SK-N-SH treated with all-trans-retinoic acid at 6 μM for 48 hours (cell line): ENCODE measurements at regions not wholly inside any gene's neighbourhood (a gene's known extent, or its start where the extent isn't known, plus 50 kb on each side); places are given as distances from the start of the nearest gene placed in this dataset.

Experiments used
- CREB5 ChIP-seq: fragments of 250-450 bp; sonication (Bioruptor Pico); IDR thresholded peaks from 2 replicates; pipeline ENCODE4 v1.5.1; 2020; ENCODE audit warnings: low read depth, mild to moderate bottlenecking, moderate library complexity
- PPARA ChIP-seq: fragments of 250-450 bp; sonication (Bioruptor Pico); IDR thresholded peaks from 2 replicates; pipeline ENCODE4 v1.5.0; 2020; ENCODE audit warnings: mild to moderate bottlenecking, borderline replicate concordance
- RARB ChIP-seq: fragments of 250-450 bp; sonication (Bioruptor Pico); IDR thresholded peaks from 2 replicates; pipeline ENCODE4 v1.8.0; 2021; ENCODE audit warnings: mild to moderate bottlenecking, moderate library complexity
- TOX ChIP-seq: fragments of 250-450 bp; sonication (Bioruptor Pico); IDR thresholded peaks from 2 replicates; pipeline ENCODE4 v1.8.0; 2021; ENCODE audit warnings: mild to moderate bottlenecking, moderate library complexity, borderline replicate concordance
- TSHZ2 ChIP-seq: fragments of 250-450 bp; sonication (Bioruptor Pico); IDR thresholded peaks from 2 replicates; pipeline ENCODE4 v1.5.0; 2020; ENCODE audit warnings: mild to moderate bottlenecking, moderate library complexity
- ZC3H10 ChIP-seq: fragments of 250-450 bp; sonication (Bioruptor Pico); IDR thresholded peaks from 2 replicates; pipeline ENCODE4 v1.5.1; 2021; ENCODE audit warnings: mild to moderate bottlenecking, moderate library complexity
- ZFP3 ChIP-seq: fragments of 250-450 bp; sonication (Bioruptor Pico); IDR thresholded peaks from 2 replicates; pipeline ENCODE4 v1.5.0; 2020; ENCODE audit warnings: mild to moderate bottlenecking, moderate library complexity
- ZFP30 ChIP-seq: fragments of 450-650 bp; formaldehyde crosslinking; IDR thresholded peaks from 2 replicates; pipeline ENCODE4 v1.5.0; 2022; ENCODE audit warnings: mild to moderate bottlenecking, moderate library complexity
- ZNF565 ChIP-seq: fragments of 450-650 bp; formaldehyde crosslinking; conservative IDR thresholded peaks from 2 replicates; pipeline ENCODE4 v1.5.0; 2020; ENCODE audit warnings: low read depth, mild to moderate bottlenecking, moderate library complexity

GRCh38 chr11:69392104-69392653 lies 89.3 kb upstream of the LINC01488 start:
- no peak for TF ChIP-seq ZC3H10 (CRISPR knock-in tag)
- TF ChIP-seq CREB5 (CRISPR knock-in tag), result no peak
- TF ChIP-seq ZFP30, result no peak
- TF ChIP-seq TSHZ2 (CRISPR knock-in tag), result no peak
- no peak for TF ChIP-seq ZFP3
- TF ChIP-seq TOX, result no peak
- TF ChIP-seq PPARA (CRISPR knock-in tag), result no peak
- no peak for TF ChIP-seq ZNF565 (CRISPR knock-in tag)
- no peak for TF ChIP-seq RARB (CRISPR knock-in tag)
